HG02943 (cell line): ENCODE measurements at regions not wholly inside any gene's neighbourhood (a gene's known extent, or its start where the extent isn't known, plus 50 kb on each side); places are given as distances from the start of the nearest gene placed in this dataset.

ENCODE experiments used
- ATAC-seq: cut with Tn5 transposase; IDR thresholded peaks from one replicate; pipeline ENCODE4 v1.9.1; 2021; ENCODE audit warnings: mild to moderate bottlenecking, low read depth, moderate library complexity; ENCODE audit not compliant: unreplicated experiment

DNA sequence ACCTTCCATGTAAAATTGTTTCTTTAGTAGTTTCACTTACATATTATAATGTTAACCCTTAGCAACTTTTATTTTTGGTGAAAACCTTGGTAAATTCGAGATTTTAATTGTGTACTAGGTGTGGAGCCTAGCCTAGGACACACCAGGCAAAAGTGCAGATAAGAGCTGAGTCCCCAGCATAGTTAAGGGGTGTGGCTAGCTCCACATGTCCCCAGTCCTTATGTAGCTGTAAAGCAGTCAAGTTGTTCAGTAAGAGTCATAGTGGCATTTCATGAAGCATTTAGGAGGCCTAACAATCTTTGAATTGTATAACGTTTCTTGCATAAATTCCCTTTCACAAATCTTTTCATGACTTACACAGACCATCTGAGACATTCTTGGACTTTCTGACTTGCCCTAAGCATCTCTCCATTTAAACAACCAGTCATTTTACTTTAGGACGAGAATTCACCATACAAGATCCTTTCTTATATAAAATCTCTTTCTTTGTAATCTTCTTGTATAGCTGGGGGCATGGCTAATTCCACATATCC is 53.8 kb upstream of the INHBA start:
- ATAC-seq = no peak

DNA sequence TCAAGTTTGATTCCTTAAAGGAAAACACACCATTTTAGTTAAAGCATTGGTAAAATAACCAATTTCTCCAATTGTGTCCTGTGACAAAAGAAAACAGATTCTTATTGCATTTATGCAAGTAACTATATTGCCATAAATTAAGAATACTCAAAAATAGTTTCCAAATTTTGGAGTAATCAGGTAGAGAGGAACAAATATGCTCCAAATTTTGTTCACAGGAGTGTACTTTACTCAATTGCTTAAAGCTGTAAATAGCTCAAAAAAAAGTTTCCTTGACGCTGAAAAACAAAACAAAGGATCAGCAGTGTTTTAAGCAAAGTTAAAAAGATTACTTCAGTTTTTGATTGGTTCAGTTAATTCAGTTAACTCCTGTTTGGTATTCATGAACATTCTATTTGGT is 52.2 kb upstream of the INHBA start:
- ATAC-seq = no peak

DNA sequence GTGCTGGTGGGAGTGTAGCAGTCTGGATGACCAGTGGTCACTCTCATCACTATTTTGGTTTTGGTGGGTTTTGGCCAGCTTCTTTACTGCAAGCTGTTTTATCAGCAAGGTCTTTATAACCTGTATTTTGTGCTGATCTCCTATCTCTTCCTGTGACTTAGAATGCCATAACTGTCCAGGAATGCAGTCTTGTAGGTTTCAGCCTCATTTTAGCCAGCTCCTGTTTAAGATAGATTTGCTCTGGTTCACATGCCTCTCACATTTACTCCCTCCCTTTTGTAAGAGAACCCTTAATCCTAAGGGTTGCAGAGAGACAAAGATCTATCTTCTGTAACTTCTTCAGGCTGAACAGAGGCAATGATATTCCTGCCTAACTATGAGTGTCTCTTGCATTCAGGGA is 51.2 kb upstream of the INHBA start:
- ATAC-seq = no peak
